GM19372 (cell line): ENCODE measurements at regions not wholly inside any gene's neighbourhood (a gene's known extent, or its start where the extent isn't known, plus 50 kb on each side); places are given as distances from the start of the nearest gene placed in this dataset.
"Not testable (repeated sequence)": the region's sequence is repeated elsewhere in the genome, so short reads cannot be mapped to it uniquely, and the experiment has no call there.

Source experiments
- ATAC-seq: cut with Tn5 transposase; IDR thresholded peaks from one replicate; pipeline ENCODE4 v1.9.1; 2021; ENCODE audit warnings: mild to moderate bottlenecking, low read depth, moderate library complexity; ENCODE audit not compliant: unreplicated experiment

GRCh38 chr1:157237522-157237921 lies 99.3 kb upstream of the ETV3 start:
- ATAC-seq: no peak

GRCh38 chr1:157236072-157236471 lies 97.9 kb upstream of the ETV3 start:
- ATAC-seq: no peak

- ATAC-seq: no peak
Measured at GRCh38 chr1:157235307-157235706, 97.1 kb upstream of the ETV3 start.

GRCh38 chr1:157234705-157235273 lies 96.6 kb upstream of the ETV3 start:
- no peak for ATAC-seq

GRCh38 chr1:157233131-157233530 lies 94.9 kb upstream of the ETV3 start:
- peak; percentile 81 for ATAC-seq

- no peak for ATAC-seq
Measured at GRCh38 chr1:157231846-157232525, 93.8 kb upstream of the ETV3 start.

- no peak for ATAC-seq
Measured at GRCh38 chr1:157230500-157230899, 92.3 kb upstream of the ETV3 start.

GRCh38 chr1:157227700-157228099 lies 89.5 kb upstream of the ETV3 start:
- no peak for ATAC-seq

- ATAC-seq: no peak
Measured at GRCh38 chr1:157226739-157227138, 88.5 kb upstream of the ETV3 start.

GRCh38 chr1:157219600-157219999 lies 81.4 kb upstream of the ETV3 start:
- no peak for ATAC-seq

GRCh38 chr1:157219182-157219581 lies 81.0 kb upstream of the ETV3 start:
- ATAC-seq: no peak

GRCh38 chr1:157218671-157219070 lies 80.5 kb upstream of the ETV3 start:
- ATAC-seq: no peak

- no peak for ATAC-seq
Measured at GRCh38 chr1:157217486-157217885, 79.3 kb upstream of the ETV3 start.

GRCh38 chr1:157213836-157214235 lies 75.6 kb upstream of the ETV3 start:
- no peak for ATAC-seq

GRCh38 chr1:157209514-157209913 lies 71.3 kb upstream of the ETV3 start:
- ATAC-seq: no peak

GRCh38 chr1:157205982-157206381 lies 67.8 kb upstream of the ETV3 start:
- ATAC-seq: not testable (repeated sequence)

- no peak for ATAC-seq
Measured at GRCh38 chr1:157203166-157203565, 65.0 kb upstream of the ETV3 start.

- ATAC-seq: no peak
Measured at GRCh38 chr1:157202331-157202730, 64.1 kb upstream of the ETV3 start.

GRCh38 chr1:157201767-157202166 lies 63.6 kb upstream of the ETV3 start:
- no peak for ATAC-seq

GRCh38 chr1:157200451-157200850 lies 62.3 kb upstream of the ETV3 start:
- ATAC-seq: no peak

GRCh38 chr1:157199421-157199755 lies 61.2 kb upstream of the ETV3 start:
- no peak for ATAC-seq

- ATAC-seq: no peak
Measured at GRCh38 chr1:157198619-157199420, 60.6 kb upstream of the ETV3 start.
